NCI-H128 (cell line): ENCODE measurements at regions not wholly inside any gene's neighbourhood (a gene's known extent, or its start where the extent isn't known, plus 50 kb on each side); places are given as distances from the start of the nearest gene placed in this dataset.
"Not testable (repeated sequence)": the region's sequence is repeated elsewhere in the genome, so short reads cannot be mapped to it uniquely, and the experiment has no call there.

Experiments
- DNase-seq: peaks from one replicate; lab custom pipeline; 2025; ENCODE audit not compliant: unreplicated experiment; lab: John Stamatoyannopoulos, UW

DNA sequence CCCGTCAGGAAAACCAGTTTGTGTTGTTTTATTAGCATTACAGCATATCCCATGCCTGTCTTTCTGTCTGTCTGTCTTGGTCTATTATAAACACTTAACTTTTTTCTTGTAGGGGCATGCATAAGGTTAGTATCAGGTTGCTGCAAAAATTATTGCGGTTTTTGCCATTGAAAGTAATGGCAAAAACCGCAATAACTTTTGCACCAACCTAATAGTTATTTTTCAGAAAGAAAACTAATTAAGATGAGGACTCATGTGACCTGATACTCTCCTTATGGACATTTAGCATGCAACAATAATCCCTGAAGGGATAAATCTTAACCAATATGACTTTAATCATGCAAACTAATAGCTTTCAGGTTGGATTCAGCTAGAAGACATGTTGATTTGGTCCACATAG is 326.7 kb upstream of the SUCLG2 start:
- DNase-seq = no peak

DNA sequence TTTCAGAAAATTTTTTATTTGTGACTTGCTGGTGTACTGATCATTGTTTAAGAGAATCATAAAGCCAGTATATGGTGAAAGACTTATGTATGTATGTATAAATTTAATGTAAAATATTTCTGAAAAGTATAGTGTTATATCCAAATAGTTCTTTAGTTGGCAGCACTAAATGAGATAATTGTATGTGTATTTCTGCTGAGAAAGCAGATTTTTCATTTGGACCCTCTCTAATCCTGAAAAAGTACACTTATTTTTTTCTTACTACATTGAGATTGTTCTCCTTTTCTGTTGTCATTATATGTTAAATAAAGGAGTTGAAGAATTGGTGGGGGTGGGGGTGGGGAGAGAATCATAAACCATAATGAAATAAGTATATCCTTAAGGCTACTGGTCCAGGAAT is 324.9 kb upstream of the SUCLG2 start:
- no peak for DNase-seq

DNA sequence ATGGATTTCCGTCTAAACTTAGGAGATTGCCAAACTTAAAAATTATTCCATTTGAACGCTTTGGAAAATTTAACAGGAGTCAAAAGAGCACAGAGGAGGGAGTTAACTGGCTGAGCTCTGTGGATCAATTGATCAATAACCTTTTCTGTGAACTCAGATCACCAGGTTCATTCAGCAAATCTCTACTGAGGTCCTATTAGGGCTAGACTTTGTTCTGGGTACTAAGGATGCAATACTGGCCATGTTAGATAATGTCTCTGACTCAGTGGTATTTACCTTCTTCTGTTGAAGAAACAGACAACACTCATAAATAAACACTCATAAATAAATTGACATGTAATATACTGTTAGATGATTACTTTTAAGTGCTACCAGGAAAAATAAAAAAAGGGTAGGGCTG is 323.4 kb upstream of the SUCLG2 start:
- DNase-seq = no peak

DNA sequence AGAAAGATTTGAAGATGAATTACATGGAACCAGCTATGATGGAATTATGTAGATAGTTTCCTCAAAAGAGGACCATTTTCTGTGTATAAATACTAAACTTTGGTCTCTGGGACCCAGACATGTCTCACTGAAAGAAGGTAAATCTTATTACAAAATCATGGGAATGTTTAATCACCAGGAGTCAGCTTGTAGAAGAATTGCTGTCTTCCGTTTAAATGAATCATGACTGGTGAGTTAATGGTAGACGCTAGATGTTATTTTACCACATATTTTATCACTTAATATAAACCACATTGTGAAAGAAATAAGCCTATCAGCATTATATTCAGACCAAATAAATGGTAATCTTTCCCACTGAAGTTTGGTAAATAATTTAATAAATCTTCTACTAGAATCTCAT is 322.3 kb upstream of the SUCLG2 start:
- DNase-seq = no peak

DNA sequence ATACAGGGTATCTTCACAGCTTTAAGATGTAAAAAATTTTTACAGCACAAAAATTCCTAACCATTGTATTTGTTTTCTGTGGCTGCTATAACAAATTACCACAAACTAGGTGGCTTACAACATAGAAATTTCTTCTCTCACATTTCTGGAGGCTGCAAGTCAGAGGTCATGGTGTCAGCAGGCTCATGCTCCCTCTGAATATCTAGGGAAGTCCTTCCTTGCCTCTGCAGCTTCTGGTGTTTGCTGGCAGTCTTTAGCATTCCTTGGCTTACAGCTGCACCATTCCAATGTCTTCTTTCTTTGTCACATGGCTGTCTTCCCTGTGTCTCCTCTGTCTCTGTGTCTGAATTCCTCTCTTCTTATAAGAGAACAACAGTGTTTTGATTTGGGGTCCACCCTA is 310.2 kb upstream of the SUCLG2 start:
- DNase-seq = no peak

DNA sequence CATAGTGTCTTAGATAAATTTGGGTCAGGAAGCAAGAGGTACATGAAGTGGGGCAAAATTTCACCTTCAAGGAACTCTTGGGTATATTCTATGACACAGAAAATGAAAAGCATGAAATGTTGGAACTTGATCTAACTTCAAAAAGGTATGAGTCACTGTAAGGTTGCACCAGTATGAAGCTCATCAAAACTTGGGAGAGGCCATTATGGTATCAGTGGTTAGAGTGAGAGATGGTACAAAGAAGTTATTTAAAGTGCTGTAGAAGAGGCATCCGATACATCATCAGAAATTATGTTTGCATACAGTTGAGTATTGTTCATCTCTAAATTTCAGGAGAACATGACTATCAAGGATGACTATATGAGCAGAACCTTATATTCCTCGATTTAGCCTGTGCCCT is 302.9 kb upstream of the SUCLG2 start:
- DNase-seq = no peak

DNA sequence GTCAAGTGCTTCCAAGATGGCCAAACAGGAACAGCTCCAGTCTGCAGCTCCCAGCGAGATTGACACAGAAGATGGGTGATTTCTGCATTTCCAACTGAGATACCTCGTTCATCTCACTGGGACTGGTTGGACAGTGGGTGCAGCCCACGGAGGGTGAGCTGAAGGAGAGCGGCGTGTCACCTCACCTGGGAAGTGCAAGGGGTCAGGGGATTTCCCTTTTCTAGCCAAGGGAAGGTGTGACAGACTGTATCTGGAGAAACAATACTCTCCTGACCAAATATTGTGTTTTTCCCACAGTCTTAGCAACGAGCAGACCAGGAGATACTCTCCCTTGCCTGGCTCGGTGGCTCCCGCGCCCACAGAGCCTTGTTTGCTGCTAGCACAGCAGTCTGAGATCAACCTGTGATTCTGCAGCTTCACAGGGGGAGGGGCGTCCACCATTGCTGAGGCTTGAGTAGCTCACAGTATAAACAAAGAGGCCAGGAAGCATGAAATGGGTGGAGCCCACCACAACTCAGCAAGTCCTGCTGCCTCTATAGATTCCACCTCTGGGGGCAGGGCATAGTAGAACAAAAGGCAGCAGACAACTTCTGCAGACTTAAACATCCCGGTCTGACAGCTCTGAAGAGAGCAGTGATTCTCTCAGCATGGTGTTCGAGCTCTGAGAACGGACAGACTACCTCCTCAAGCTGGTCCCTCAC is 293.5 kb upstream of the SUCLG2 start:
- no peak for DNase-seq

DNA sequence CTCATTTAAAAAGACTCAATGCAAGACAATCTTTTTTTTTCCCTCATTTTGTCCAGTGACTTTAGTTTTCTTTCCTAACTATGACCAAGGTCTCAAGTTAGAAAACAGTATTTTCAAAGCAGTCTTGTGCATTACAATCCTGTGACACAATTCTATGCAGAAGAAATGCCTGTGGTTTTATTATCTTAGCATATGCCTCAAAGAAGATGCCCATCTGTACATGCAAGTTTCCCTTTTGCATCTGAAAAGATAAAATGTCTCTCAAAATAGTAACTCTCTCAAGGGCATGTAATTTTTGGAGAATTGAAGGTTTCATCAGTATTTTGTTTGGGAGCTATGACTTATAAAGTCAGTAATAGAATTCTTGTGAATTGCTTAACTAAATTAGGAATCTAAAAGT is 292.0 kb upstream of the SUCLG2 start:
- DNase-seq = no peak

DNA sequence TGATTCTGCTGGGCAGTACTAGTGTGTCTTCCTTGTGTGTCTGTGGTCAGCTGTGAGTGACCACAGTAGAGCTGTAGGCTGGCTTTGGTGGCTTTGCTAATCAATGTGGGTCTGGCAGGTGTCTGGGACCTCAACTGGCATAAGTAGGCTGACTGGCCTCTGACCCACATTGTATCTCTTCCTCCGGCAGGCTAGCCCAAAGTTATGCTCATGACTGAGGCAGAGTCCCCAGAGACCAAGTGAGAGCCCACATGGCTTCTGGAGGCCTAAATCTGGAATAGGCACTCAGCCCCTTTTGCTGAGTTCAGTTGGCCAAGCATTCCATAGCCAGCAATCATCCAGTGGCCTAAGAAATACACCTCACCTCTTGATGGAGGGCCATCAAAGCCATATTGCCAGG is 289.1 kb upstream of the SUCLG2 start:
- no peak for DNase-seq

DNA sequence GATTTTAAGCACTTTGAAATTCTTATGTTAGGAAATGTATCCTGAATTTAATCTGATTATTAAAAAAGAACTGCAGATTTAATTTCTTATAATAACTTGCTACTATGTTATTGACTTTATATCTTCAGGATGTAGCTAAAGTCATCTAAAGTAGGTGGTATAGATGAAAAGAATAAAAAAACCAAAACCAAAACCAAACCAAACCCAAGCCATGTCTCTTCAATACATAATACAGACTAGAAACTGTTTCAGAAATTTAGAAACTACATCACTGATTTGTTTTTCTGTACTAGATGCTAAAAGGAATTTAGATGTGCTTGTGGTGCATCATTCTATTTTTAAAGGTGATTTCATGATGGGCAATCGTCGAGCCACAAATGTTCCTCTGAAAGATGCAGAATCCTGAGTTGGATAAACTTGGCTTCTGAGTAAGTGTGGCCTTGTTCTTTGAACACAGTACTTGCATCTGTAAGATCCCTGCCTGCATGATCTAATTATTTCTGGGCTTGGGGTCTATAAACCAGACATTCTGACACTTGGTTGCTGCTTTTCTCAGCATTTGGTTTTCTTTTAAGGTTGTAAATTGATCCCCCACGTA is 287.1 kb upstream of the SUCLG2 start:
- DNase-seq = no peak

DNA sequence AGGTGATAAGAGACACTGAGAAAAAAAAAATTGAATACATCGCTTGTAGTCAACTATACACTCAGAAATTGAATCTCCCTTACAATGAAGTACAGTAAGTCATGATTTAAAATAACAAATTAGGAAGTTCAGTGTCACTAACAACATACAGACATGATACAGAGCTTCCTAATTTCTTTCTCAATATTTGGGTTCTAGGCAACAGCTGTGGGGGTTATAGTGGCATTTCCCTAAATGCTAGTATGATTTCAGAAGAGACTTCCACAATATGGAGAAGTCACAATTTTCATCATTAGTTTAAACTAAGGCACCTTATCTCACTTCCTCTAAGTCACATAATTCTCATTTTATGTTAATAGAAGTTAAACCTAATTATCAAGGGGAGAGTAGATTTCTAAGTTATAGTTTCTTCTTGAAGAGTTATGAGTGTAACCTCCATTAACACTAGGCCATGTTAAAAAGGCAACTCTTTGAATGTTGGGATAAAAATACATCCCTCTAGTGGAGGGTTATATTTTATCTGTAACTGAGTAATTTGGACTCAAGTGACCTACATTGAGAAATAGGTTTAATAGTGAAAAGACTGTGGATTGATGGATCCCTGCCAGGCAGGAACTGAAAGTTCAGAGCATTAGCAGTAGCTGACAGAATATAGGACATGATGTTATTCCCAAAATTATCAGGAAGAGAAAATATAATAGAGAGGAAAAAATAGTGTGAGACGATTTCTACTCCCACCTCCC is 286.0 kb upstream of the SUCLG2 start:
- DNase-seq = no peak

DNA sequence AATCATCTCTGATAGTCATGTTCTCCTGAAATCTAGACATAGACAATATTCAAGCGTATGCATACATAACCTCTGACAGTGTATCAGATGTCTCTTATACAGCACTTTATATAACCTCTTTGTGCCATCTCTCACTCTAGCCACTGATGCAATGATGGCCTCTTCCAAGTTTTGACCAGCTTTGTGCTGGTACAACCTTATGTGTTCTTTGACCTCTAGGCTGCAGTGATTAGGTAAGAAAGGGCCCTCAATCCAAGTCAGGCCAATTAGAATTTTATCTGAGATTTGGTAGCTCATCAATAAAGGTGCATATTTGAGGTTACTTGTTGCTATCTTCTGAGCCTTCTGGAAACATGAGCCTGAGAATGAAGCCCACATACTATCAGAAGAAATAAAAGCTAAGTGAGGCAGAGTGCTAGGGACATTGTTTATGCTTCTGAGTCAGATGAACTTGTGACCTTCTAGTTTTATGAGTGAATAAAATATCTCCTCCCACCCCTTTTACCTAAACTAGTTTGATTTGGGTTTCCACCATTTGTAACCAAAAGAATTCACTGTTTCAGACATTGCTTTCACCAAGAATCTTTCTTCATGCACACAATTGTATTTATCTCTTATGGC is 283.2 kb upstream of the SUCLG2 start:
- DNase-seq = no peak

DNA sequence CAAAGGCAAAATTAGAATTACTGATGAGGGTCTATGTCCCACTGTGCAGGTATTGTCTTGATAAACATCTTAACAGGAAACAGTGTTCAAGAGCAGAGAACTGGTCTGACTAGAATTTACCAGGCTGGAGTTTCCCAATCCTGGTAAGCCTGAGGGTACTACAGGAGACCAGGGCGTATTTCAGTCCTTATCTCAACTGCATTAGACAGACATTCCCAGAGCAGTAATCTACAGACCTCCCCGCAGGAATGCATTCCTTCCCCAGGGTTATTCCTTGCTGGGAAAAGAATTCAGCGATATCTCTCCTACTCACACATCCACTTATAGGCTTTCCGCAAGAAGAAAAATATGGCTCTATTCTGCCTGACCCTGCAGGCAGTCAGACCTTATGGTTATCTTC is 276.0 kb upstream of the SUCLG2 start:
- not testable (repeated sequence) for DNase-seq

DNA sequence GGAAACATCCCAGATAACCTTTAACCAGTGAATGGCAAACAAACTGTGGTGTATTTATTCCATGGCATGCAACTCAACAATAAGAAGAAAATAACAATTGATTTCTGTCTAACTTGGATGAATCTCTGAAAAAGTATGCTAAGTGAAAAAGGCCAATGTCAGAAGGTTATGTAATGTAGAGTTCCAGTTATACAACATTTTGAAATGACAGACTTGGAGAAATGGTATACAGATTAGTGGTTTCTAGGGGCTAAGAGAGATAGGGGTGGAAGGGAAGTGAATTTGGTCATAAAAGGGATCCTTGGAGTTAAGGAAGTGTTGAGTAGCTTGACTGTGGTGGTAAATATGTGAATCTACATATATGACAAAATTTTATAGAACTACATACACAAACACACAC is 269.4 kb upstream of the SUCLG2 start:
- no peak for DNase-seq

DNA sequence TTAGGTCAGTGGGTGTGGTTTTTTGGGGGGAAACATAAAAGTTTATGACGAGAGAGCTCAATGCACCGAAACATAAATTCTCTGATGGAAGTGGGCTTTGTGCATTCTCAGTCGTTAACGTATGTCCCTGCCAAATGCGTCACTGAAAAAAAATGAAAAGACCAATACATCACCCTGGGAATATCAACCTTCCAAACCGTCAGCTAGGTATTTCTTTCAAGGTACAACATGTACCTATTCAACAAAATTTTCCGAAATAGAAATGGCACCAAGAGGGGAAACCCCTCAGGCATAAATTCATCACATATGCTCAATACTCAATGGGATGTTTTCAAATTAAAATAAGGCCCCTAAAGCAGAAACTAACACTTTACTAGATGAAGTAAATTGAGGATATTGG is 266.6 kb upstream of the SUCLG2 start:
- DNase-seq = no peak

DNA sequence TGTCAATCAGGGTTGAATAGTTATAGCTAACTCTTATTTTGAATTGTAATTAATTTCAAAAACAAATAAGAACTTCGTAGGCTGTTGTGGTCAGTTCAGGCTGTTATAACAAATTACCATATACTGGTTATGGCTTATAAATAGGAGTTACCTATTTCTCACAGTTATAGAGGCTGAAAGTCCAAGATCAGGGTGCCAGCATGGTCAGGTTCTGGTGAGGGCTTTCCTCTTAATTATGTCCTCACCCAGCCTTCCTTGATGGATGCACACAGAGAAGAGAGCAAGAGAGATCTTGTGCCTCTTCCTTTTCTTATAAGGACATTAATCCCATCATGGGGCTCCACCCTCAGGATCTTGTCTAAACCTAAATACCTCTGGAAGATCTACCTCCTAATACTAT is 265.9 kb upstream of the SUCLG2 start:
- DNase-seq = no peak

DNA sequence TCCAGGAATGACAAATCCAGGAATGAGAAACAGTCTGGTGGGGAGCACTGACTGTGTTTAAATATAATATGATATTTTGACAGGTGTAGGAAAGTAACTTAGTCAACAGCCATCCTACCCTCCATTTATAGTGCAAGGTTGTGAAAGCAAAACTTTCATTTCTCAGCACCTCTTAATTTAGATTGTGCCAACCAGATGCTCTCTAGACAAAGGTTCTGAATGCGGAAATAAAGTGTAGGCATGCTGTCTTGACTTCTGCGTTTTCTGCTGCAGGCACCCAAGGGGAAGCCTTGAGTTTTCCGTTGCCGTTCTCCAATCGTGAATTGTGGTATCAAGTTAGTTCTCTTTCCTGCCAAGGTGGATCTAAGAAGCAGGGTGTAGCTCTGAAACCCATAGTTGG is 261.9 kb upstream of the SUCLG2 start:
- DNase-seq = no peak

DNA sequence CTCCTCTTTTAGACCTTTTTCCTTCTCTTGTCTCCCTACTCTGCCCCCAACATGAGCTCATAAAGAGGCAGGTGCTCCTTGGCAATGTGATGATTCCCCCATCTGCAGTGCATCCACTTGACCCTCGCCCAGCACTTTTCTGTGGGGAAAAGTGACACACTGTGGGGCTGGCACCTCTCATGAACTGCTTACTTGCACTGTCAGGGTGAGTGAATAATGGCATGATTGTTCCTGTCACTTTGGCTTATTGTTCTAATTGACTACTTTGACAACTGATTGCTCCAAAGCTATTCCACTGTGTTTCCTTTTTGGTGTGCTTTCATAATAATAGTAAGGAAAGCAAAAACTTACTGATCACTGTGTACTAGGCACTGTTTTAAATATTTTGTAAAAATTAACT is 253.3 kb upstream of the SUCLG2 start:
- DNase-seq = no peak

DNA sequence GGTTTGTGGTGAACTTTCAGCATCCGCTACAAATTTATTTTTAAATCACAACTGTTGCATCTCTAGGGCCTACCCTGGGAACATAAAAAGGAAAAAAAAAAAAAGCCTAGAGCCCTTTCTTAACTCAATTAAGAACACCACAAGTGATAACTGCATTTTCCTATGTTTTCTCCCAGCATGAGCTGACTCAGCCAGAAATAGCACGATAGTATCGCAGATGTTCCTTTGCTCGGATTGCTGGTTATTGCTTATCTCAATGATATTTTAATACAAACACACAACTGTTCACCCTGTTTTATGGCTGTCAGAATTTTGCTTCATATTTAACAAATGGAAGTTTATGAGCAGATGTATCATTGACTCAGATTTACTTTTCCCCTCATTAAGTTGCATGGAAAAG is 251.8 kb upstream of the SUCLG2 start:
- no peak for DNase-seq

DNA sequence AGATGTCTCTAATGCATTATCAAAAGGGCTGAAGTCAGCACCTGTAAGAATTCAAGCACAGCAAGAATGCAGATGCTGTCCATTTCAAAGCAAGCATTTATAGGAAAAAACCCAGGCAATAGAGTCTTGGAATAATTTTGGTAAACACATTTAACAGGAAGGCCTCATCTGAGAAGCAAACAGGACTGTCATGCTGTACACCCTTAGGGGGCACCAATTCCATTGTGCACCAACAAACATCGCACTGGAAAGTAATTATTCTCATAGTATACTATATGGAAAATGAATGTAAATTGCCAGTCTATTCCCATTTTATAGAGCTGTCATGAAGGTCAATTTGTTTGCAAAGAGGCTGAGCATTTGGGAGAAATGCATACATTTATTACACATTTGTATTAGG is 247.3 kb upstream of the SUCLG2 start:
- no peak for DNase-seq

DNA sequence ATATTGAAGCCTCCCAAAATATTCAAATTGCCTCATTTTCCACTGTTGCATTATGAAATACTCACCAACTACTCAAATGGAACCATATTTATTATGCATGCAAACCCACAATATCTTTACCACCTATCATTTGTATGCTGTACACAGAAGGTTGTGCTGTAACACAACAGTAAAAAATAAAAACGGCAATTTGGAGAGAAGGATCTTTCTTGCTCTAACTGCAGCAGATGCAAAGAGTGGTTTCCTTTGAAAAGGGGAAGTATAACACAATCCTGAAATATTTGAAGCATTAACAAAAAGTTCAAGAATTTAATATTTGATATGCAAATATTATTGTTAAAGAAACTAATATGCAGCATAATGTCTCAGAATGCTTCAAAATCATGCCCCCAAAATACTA is 244.5 kb upstream of the SUCLG2 start:
- no peak for DNase-seq
